GM19035 (cell line): ENCODE measurements at regions not wholly inside any gene's neighbourhood (a gene's known extent, or its start where the extent isn't known, plus 50 kb on each side); places are given as distances from the start of the nearest gene placed in this dataset.

Experiments used
- ATAC-seq: cut with Tn5 transposase; IDR thresholded peaks from one replicate; pipeline ENCODE4 v1.9.1; 2021; ENCODE audit not compliant: unreplicated experiment

DNA sequence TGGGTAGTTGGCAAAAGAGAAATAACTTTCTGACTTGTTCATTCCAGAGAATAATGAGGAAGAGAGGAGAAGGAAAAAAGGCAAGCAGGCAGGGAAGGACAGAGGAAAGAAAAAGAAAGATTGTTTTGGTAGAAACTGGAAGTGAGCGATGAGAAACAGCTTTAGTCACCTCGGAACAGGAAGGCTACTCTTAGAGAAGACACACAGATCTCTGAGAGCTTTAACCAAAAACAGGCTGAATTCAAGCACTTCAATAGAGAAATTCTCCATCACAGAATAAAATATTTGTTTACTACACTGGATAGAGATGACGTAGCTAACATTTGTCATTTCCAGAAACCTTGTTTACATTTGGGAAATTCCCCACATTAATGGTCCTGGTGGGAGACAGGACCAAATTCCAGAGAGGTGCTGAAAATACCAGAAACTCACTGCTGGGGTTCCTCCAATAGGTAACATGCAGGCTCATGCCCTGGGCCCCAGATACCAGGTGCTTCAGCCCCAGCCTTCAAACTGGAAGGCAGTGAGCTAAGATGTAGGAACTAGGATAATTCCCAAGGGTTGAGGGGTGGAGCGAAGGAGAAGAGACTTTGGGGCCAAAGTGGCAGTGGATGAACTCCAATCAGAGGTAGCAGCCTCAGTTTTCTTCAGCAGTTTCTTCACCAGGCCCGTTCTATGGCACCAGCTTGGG is 227.7 kb upstream of the GRAMD2B start:
- ATAC-seq = no peak

DNA sequence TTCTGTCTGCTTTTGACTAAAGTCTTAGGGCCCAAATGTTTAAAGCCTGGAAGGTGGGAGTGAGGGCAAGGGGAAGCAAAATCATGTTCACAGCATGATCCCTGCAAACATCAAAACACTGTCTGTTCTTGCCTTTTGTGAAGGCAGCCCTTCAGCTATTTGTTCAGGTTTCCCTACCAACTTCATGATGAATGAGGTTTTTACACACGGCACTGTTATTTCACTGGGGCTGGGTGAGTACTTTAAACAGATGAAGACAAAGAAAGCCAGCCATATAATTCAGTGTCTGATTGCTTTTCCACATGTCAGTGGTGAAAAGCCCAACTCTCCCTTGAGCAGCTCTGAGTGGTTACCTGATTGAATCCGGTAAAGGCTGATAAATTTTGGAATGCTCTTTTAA is 224.7 kb upstream of the GRAMD2B start:
- no peak for ATAC-seq

DNA sequence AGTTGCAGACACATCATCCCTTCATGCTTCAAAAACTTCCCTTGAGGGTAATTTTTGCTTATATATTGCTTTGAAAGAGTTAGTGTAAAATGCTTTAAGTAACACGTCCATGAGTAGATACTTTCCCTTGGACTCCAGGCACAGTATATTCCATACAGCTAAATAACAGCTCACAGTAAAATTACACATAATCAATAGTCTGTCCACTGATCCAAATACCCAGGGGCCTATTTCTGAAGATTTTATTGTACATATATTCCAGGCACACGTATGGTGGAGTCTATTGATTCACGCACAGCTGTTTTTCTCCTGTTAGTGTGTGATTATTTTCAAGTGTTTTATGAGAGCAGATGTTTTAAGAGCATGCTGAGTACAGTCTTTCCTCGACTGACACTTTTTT is 223.7 kb upstream of the GRAMD2B start:
- ATAC-seq = no peak

DNA sequence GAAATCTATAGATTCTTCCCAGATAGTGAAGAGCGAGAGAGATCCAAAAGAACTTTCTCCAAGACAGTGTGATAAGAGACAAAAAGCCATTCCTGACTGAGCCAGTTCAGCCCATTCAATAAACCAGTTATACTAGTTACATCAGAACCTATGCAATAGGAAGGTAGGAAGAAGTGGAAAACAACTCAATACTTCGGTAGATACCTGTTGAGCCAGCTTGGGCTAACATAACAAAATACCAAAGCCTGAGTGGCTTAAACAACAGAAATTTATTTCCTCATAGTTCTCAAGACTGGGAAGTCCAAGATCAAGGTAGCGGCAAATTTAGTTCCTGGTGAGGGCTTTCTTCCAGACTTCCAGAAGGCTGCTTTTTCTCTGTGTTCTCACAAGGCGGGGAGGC is 214.5 kb upstream of the GRAMD2B start:
- no peak for ATAC-seq

DNA sequence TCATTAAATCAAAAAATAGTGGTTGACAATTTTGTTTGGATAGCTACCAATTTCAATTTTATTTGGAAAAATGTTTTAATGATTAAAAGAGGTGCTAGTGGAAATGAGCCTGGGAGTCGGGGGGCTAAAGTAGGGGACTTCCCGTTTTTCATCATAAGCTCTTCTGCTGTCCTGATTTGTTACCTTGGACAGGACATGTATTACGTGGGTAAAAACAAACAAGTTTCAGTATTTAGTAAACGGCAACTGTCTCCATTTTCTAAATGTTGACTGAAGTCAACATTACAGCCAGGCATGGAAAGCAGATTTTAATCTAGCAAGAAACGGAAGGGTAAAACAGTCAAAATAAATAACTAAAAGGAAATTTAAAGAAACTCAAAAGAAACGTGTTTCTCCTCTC is 212.3 kb upstream of the GRAMD2B start:
- ATAC-seq = no peak

DNA sequence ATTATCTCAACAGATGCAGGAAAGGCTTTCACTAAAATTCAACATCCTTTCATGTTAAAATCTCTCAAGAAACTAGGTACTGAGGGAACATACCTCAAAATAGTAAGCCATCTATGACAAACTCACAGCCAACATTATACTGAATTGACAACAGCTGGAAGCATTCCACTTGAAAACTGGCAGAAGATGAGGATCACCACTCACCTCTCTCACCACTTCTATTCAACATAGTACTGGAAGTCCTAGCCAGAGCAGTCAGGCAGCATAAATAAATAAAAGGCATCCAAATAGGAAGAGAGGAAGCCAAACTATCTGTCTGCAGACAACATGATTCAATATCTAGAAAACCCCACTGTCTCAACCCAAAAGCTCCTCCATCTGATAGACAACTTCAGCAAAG is 203.6 kb upstream of the GRAMD2B start:
- ATAC-seq = no peak

DNA sequence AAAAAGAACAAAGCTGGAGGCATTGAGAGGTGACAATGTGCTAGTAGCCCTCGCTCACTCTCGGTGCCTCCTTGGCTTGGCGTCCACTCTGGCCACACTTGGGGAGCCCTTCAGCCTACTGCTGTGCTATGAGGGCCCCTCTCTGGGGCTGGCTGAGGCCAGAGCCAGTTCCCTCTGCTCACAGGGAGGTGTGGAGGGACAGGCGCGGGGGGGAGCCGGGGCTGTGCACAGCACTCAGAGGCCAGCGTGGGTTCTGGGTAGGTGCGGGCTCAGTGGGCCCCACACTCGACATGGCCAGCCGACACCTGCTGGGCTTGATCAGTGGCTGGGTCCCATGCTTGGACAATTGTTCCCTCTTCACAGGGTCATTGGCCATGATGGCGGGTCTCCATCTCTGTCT is 202.5 kb upstream of the GRAMD2B start:
- no peak for ATAC-seq

DNA sequence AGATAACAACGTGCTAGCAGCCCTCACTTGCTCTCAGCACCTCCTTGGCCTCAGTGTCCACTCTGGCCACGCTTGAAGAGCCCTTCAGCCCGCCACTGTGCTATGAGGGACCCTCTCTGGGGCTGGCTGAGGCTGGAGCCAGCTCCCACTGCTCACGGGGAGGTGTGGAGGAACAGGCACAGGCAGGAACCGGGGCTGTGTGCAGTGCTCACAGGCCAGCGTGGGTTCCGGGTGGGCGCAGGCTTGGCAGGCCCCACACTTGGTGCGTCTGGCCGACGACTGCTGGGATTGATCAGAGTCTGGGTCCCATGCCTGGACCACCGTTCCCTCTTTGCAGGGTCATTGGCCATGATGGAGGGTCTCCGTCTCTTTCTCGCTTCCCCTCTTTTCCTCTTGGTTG is 194.3 kb upstream of the GRAMD2B start:
- no peak for ATAC-seq

DNA sequence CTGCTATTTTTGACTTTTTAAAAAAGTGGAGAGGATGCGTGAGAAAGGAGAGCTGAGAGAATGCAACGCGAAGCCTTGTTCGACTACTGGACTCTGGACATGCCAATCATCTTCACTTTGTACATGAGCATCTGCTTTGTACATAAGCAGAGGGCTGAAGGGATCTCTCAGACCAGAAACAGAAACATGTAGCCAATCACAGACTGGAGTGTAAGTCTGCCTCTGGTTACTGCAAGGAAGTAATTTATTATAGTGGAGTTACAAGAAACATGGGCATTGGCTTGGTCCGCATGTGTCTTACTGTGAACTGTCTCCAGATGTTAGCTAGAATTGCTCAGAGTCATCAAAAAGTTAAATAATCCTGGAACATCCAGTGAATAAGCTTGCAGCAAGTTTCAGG is 190.0 kb upstream of the GRAMD2B start:
- ATAC-seq = no peak

DNA sequence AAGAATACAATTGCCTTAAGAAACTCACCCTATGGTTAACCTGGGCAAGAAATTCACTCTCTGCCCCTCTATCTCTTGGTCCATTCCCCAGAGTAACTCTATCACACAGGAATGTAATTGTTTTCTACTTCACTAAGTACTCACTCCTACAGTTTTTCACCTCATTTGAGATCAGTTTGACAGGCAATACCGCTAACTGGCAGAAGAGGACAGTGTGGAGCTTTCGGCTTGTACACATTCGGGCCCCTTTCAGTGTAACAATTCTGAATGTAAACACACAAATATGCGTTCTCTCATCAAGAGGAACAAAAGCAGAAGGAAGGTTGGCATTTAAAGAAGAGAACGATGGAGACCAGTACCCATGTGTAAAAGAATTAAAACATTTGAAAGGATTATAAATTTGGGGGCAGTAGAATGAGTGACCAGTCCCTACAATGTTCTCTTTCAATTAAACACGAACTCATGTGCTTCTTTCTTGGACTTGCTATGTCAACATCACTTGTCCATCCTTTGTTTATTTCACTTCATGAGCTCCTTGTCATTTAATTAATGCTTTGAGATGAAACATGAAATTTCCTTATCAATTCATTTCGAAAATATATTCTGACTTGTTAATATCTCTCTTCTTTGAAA is 188.5 kb upstream of the GRAMD2B start:
- ATAC-seq = no peak

DNA sequence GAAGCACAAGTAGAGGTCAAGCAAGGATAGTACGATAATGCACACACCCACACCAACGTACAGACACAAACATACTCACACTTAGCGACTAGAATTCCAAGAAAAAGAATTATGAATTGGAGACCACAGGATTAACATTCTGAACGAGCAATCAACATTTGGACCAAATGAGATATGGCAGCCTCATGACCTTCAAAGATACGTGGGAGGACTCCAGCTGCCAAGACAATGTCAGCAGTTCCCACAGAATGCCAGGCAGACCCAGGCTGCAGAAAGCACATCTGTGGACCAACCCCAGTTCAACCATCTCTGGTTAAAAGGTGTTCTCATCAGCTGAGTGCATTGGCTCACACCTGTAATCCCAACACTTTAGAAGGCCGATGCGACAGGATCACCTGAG is 187.6 kb upstream of the GRAMD2B start:
- no peak for ATAC-seq

DNA sequence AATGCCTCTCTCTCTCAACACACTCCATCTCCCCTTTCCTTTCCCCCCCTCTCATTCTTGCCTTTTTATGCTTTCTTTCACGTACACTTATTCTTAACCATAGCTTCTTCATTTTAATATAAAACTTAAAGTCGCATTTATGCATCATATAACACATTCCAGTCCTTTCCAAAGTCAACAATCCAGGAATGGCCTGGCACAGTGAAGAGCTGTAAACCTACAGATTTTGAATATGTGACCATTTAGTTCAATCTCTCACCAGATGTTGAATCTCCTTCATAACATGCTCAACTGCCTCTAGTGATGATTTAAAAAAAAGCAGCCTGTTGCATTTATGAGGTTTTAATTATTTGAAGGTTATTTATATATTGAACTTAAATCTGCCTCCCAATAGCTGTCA is 186.2 kb upstream of the GRAMD2B start:
- no peak for ATAC-seq

DNA sequence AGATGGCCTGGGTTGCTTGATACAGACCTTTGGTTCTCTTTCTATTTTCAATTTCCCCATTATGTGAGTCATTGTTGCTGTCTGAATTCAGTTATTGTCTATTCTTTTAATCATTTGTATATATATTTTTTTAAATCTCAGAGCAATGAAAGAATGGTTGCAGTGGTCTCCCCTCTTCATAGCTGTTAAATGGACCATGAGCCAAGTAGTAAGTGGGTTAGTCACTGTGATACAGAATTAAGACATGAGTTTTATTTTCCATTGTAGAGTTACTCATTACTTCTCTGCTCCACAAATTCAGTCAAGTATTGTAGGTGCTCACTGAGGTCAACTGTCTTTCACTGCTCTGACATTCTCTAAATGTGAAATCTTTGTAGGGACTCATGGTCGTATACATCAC is 174.6 kb upstream of the GRAMD2B start:
- no peak for ATAC-seq

DNA sequence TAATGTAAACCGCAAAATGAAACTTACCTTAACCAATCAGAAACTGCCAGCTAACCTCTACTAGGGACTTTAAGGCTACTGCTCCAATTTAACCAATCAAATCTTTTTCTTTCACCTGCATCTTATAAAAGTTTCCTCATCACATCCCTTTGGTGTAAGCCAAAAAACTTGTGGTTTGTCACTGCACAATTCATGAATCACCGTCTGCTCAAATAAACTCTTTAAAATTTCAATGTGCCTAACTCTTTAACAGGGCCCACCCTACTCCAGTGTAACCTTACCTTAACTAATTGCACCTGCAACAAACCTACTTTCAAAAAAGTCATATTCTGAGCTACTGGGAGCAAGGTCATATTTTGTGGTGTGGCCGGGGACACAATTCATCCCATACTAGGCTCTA is 172.2 kb upstream of the GRAMD2B start:
- ATAC-seq = no peak

DNA sequence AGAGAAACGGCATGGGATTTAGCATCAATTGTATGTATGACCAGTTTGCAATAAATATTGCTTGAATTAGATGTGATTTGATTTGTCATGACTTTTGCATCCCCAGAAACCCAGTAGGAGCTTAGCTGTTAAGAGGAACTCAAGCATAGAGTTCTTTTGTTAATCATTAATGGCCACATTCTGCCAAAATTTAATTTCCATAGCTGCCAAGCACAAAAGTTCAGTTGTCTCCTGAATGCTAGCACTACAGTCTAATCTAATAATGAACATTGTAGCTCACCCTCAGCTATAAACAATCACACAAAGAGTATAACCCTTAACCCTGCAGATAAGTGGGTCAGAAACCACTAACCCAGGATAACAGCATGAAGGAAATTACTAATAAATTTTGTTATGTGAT is 169.8 kb upstream of the GRAMD2B start:
- ATAC-seq = no peak

DNA sequence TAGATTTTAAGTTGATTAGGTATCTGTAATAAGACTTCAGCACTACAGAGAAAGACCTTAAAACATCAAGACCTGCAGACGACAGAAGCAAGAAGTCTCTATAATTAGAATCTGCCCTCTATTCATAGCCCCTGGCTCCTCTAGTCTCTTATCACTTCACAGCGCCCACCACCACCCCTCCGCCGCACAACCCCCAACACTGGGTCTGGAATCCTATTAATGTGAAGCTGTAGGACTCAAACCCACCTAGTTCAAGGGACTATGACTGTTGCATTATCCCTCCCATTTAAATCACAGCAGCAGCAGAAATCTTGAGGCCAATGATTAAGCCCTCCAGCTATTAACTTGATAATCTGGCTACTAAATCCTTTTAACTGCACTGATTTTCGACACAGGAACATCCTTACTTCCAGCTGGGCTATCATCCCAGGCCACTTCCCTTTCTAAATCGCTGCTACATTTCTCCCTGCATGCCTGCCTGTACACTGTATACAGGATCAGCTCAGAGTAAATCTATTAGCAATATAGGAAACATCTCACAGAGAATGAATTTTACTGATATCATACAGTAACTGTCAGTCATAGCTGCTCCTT is 159.5 kb upstream of the GRAMD2B start:
- ATAC-seq = no peak

DNA sequence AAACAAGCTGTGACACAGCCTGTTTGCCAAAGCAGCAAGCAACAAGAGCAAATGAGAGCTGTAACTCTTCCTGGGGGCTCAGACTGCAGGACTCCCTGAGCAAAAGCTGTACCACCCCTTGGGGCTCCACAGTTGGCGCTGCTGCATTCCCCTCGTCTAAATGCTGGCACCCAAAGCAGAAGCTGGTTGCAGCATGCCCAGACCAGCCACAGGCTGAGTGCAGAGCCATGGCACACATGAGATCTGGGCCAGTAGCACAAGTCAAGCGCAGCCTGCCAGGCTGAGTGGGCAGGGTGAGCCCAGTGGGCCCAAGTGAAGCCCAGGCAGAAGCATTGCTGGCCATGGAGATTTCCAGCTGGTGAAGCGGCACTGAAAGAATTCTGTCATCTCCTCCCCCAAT is 157.3 kb upstream of the GRAMD2B start:
- no peak for ATAC-seq

DNA sequence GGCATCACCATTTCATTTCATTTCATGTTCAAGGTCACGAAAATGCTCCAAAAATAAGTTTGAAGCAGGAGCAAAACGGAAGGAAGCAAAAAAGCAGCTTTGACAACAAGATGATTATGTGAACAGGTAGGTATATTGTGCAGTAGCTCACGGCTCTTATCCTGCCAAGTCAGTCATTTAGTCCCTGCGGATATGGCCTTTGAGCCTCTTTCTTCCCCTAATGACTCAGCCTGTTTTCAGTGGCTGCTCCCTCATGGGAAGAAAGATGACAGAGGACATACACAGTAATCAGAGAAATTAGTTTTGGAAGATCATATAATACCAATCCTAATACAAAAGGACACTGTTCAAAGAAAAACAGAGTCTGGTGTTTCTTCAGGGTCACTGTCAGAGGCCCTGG is 155.8 kb upstream of the GRAMD2B start:
- no peak for ATAC-seq

DNA sequence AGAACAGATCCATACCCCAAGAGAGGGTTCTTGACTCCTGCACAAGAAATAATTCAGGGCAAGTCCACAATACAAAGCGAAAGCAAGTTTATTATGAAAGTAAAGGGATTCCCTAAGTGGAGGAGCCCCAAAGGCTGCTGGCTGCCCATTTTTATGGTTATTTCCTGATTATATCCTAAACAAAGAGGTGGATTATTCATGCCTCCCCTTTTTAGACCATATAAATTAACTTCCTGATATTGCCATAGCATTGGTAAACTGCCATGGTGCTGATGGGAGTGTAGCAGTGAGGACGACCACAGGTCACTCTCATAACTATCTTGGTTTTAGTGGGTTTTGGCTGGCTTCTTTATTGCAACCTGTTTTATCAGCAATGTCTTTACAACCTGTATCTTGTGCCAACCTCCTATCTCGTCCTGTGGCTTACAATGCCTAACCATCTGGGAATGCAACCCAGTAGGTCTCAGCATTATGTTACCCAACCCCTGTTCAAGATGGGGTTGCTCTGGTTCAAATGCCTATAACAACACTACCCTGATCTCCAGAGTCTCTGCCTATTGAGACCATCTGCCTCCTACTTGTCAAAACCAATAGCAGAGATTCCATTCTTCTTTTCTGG is 154.4 kb upstream of the GRAMD2B start:
- no peak for ATAC-seq

DNA sequence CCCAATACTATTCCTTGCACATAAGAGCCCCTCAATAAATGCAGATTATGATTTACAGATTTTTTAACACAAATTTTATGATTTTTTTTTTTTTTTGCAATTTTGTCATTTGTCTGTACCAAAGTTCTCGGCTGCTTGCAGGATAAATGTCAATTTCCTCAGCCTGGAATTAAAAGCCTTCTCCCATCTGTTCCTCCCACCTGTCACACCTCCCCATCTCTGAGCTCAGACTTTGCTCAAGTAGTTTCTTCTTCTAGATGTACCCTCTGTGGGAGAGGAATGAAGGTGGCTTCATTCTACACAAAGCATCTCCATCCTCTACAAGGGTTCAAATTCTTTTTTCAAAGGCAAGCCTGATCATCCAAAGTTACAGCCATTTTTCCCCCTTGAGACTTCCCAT is 153.7 kb upstream of the GRAMD2B start:
- ATAC-seq = no peak

DNA sequence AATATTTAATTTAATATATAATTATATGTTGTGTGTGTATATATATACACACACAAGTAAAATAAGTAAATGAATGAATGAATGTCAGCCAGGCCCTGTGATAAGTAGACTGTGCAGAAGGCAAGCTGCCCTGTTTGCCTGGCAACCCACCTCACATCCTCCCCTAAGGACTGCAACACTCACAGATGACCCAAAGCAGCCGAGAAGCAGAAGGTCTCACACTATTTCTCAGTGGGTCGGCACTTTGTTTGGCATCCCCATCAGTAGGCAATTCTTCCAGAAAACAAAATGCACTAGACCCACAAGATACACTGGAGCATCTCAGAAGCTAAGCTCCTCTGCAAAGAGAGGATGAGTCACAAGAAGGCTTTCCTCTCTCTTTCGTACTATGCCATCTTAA is 152.1 kb upstream of the GRAMD2B start:
- no peak for ATAC-seq

DNA sequence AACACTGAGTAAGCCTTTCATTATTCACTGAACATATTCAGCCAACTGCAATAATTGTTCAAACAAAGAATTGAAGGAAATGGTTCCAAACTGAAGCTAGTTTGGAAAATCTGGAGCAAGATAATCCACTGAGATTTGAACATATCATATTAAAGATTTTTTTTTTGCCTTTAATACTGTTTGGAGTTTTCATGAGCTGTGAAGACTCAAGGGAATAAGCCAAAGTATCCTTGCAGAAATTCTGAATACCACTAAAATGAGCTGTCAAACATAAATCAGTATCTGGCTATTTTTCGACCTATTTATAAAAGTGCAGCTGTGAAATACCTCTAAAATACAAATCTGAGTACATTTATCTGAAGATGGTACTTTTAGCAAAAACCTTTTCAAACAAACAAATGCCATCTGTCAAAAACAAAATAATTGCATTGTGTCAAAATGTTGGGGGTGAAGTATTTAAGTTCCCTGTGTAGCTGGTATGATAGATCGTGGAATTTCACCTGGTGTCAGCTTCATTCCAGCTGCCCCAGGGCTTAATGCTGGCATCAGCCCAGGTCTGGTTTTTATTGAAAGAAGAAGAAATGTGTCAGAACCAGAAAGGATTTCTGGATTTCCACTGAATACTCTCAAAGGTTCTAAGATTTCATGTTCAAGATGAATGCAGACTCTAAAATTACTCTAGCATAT is 149.0 kb upstream of the GRAMD2B start:
- ATAC-seq = no peak
